ENCODE measurements at regions not wholly inside any gene's neighbourhood (a gene's known extent, or its start where the extent isn't known, plus 50 kb on each side); places are given as distances from the start of the nearest gene placed in this dataset.
"Not testable (repeated sequence)": the region's sequence is repeated elsewhere in the genome, so short reads cannot be mapped to it uniquely, and the experiment has no call there.

- no peak for DNase-seq (ENCODE audit: low read depth in 2 of 3, low spot score in 1 of 3)
Measured at GRCh38 chr16:51868631-51869030, 678.3 kb downstream of the TOX3 start.

GRCh38 chr16:51867386-51868065, 679.4 kb downstream of the TOX3 start:
- DNase-seq (ENCODE audit: low read depth in 2 of 3, low spot score in 1 of 3): no peak

- DNase-seq (ENCODE audit: low read depth in 2 of 3, low spot score in 1 of 3): no peak
Measured at GRCh38 chr16:51864575-51864974, 682.4 kb downstream of the TOX3 start.

GRCh38 chr16:51854401-51854951, 692.5 kb downstream of the TOX3 start:
- no peak for DNase-seq (ENCODE audit: low read depth in 2 of 3, low spot score in 1 of 3)

GRCh38 chr16:51853586-51853985, 693.4 kb downstream of the TOX3 start:
- no peak for DNase-seq (ENCODE audit: low read depth in 2 of 3, low spot score in 1 of 3)

GRCh38 chr16:51852892-51853291, 694.1 kb downstream of the TOX3 start:
- DNase-seq (ENCODE audit: low read depth in 2 of 3, low spot score in 1 of 3): no peak

GRCh38 chr16:51851111-51851510, 695.8 kb downstream of the TOX3 start:
- DNase-seq (ENCODE audit: low read depth in 2 of 3, low spot score in 1 of 3): no peak

- DNase-seq (ENCODE audit: low read depth in 2 of 3, low spot score in 1 of 3): no peak
Measured at GRCh38 chr16:51849715-51850114, 697.2 kb downstream of the TOX3 start.

GRCh38 chr16:51845586-51846305, 694.7 kb upstream of the SALL1 start:
- no peak for DNase-seq (ENCODE audit: low read depth in 2 of 3, low spot score in 1 of 3)

GRCh38 chr16:51839727-51840462, 688.8 kb upstream of the SALL1 start:
- DNase-seq (ENCODE audit: low read depth in 2 of 3, low spot score in 1 of 3): no peak

GRCh38 chr16:51834794-51835193, 683.7 kb upstream of the SALL1 start:
- DNase-seq (ENCODE audit: low read depth in 2 of 3, low spot score in 1 of 3): no peak

- DNase-seq (ENCODE audit: low read depth in 2 of 3, low spot score in 1 of 3): no peak
Measured at GRCh38 chr16:51834133-51834532, 683.1 kb upstream of the SALL1 start.

- DNase-seq (ENCODE audit: low read depth in 2 of 3, low spot score in 1 of 3): no peak
Measured at GRCh38 chr16:51831595-51832367, 680.7 kb upstream of the SALL1 start.

GRCh38 chr16:51831034-51831433, 680.0 kb upstream of the SALL1 start:
- DNase-seq (ENCODE audit: low read depth in 2 of 3, low spot score in 1 of 3): not testable (repeated sequence)

- no peak for DNase-seq (ENCODE audit: low read depth in 2 of 3, low spot score in 1 of 3)
Measured at GRCh38 chr16:51825779-51826178, 674.7 kb upstream of the SALL1 start.

- no peak for DNase-seq (ENCODE audit: low read depth in 2 of 3, low spot score in 1 of 3)
Measured at GRCh38 chr16:51822471-51822870, 671.4 kb upstream of the SALL1 start.

GRCh38 chr16:51821527-51821926, 670.5 kb upstream of the SALL1 start:
- no peak for DNase-seq (ENCODE audit: low read depth in 2 of 3, low spot score in 1 of 3)

- no peak for DNase-seq (ENCODE audit: low read depth in 2 of 3, low spot score in 1 of 3)
Measured at GRCh38 chr16:51820176-51820575, 669.1 kb upstream of the SALL1 start.

- DNase-seq (ENCODE audit: low read depth in 2 of 3, low spot score in 1 of 3): peak in 2 of 3 donors; percentile 3 to 5
Measured at GRCh38 chr16:51818342-51818944, 667.4 kb upstream of the SALL1 start.

GRCh38 chr16:51816929-51817328, 665.9 kb upstream of the SALL1 start:
- DNase-seq (ENCODE audit: low read depth in 2 of 3, low spot score in 1 of 3): no peak

- no peak for DNase-seq (ENCODE audit: low read depth in 2 of 3, low spot score in 1 of 3)
Measured at GRCh38 chr16:51815523-51815922, 664.5 kb upstream of the SALL1 start.
